Embryonic facial prominence (tissue), 1 donor: ENCODE measurements at regions not wholly inside any gene's neighbourhood (a gene's known extent, or its start where the extent isn't known, plus 50 kb on each side); places are given as distances from the start of the nearest gene placed in this dataset.

ENCODE experiments used
- DNase-seq: peaks from one replicate; pipeline ENCODE4 v3.0.0-alpha.2; 2016; ENCODE audit errors: extremely low spot score

- no peak for DNase-seq
Measured at GRCh38 chr12:67589078-67589477, 59.5 kb upstream of the DYRK2 start.

DNA sequence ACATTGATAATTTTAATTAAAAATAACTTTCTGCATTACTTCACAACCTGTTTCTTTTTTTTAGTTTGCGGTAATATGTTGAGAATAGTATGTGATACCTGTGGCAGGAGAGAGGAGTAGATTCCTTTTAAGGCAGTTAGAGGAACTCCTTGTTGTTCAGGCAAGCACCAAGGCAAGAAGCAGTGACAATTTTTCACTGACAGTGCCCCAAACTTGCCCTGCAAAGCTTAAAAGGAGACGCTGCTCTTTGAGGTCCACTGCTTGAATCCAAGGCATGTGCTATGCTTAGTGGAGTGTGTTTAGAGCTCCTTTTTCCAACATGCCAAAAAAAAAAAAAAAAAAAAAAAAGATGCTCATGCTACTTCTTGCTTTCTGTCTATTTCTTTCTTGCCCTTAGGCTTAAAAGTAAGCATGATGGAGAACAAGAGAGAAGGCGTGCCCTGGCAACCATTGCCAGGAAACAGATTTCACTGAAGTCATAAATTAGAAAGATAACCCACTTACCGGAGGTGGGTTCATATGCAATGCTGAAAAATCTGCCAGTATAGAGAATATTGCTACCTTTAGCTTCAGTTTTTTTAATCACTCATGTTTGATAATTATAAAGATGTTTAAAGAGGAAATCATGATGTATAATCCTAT, 58.3 kb upstream of the DYRK2 start:
- DNase-seq: no peak

DNA sequence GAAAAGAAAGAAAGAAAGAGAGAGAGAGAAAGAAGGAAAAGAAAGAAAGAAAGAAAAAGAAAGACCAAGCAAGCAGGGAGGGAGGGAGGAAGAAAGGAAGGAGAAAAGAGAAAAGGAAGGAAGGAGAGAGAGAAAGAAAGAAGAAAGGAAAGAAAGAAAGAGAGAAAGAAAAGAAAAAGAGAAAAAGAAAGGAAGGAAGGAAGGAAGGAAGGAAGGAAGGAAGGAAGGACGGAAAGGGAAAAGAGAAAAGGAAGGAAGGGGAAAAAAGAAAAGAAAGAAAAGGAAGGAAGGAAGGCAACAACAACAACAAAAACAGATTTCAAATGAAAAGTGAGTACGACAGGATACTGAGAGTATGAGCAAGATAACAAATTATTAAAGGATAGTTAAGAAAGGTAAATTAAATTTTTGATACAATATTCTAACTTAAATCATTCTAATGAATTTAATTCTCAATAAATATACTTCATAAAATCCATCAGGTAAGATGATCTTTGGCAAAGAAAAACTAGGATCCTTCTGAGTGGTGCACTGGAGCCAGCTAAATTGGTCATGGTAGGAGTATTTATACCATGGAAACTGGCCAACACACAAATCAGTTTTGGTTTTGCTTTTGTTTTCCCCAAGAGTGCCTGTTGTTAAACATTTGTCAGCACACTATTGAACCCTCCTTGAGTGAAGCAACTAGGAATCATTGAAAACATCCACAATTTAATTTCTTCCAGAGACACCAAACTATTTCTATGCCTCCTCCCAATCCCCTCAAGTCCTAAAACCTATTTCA, 56.1 kb upstream of the DYRK2 start:
- DNase-seq: peak; percentile 29

GRCh38 chr12:67593041-67593440, 55.5 kb upstream of the DYRK2 start:
- DNase-seq: no peak

DNA sequence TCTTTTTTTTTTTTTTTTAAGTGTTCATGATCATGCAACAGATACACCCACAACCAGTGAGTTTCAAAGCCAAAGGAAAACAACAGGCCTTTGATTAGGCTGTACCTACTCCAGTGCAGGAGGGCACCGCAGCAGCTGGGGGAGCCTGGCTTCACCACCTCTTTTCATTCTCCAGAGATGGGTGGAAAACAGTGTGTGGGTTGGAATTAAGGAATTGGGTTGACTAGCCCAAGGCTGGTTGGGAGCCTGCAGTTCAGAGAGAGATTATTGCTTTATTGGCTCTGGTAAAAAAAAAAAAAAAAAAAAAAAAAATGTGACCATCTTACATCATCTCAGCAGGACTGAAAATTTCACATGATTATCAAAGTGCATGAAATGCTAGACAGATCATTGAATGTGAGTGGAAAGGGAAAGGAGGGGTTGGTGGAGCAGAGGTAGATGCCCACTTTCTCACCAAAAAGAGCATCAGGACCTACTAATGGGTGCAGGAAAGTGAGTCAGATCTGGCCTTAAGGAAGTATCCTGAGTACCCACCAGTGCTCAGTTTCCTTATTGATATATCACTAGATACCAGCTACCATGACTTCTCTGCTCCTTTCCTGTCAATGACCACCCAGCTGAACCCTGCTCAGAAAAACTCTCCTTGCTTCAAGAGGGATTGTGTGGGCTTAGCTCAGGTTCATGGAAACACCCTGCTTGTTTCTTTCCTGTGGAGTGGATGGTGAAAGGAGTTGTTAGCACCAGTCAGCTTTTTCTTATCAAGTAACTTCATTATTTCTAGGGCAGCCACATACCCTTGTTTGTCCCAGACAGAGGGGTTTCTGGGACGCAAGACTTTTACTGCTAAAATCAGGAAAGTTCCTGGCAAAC, 54.8 kb upstream of the DYRK2 start:
- DNase-seq: no peak

DNA sequence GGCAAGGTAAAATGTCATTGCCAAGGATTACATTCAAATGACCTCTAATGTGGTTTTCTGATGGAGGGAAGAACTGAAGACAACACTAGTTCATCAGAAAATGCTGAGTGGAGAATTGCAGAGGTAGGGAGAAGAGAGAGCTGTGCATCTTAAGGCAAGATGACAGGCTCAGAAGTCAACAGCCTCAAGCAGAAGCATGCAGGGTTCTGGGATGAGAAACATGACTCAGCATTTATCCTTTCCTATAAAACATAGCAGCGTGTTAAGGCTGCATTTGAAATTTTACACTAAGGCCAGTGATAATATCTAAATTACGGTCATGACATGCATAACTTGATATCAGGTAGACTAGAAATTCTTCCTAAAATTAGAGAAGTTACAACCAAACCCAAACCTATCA, 53.7 kb upstream of the DYRK2 start:
- DNase-seq: no peak

DNA sequence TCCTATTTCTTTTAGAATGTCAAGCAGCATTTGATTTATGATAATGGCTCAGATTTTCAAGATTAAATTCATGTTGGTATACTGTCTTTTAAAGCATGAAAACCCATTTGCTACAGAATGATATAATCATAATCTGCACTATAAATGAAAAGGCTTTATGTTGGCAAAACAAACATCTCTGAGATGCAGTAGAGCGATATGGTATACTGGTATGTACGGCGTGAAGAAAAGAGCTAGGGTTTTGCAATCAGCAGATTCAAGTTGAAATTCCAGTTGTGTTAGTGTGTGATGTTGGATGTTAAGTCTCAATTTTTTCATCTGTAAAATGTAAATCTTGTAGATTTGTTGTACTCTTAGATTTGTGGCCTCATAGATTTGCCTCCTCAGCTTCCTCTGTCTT, 53.2 kb upstream of the DYRK2 start:
- DNase-seq: no peak

GRCh38 chr12:67598598-67598997, 49.9 kb upstream of the DYRK2 start:
- no peak for DNase-seq
